Astrocyte (in vitro differentiated cells and primary cell): ENCODE measurements at regions not wholly inside any gene's neighbourhood (a gene's known extent, or its start where the extent isn't known, plus 50 kb on each side); places are given as distances from the start of the nearest gene placed in this dataset.

Experiments
- EZH2 ChIP-seq: IDR thresholded peaks from 2 replicates; pipeline ENCODE4 v1.6.1; 2012; ENCODE audit warnings: mild to moderate bottlenecking, low read length, inconsistent platforms; ENCODE audit not compliant: insufficient read depth
- TF ChIP-seq, protein P1 (sequence below): IDR thresholded peaks from 2 replicates; pipeline ENCODE4 v1.5.1; 2011; ENCODE audit warnings: low read depth, mild to moderate bottlenecking, inconsistent platforms, low read length, moderate library complexity; ENCODE audit not compliant: insufficient read depth

- TF ChIP-seq, protein P1, sequence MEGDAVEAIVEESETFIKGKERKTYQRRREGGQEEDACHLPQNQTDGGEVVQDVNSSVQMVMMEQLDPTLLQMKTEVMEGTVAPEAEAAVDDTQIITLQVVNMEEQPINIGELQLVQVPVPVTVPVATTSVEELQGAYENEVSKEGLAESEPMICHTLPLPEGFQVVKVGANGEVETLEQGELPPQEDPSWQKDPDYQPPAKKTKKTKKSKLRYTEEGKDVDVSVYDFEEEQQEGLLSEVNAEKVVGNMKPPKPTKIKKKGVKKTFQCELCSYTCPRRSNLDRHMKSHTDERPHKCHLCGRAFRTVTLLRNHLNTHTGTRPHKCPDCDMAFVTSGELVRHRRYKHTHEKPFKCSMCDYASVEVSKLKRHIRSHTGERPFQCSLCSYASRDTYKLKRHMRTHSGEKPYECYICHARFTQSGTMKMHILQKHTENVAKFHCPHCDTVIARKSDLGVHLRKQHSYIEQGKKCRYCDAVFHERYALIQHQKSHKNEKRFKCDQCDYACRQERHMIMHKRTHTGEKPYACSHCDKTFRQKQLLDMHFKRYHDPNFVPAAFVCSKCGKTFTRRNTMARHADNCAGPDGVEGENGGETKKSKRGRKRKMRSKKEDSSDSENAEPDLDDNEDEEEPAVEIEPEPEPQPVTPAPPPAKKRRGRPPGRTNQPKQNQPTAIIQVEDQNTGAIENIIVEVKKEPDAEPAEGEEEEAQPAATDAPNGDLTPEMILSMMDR, result no peak
- no peak for TF ChIP-seq EZH2
These were observed 344.4 kb downstream of the CYRIA start for GRCh38 chr2:16321256-16321655.
